ENCODE measurements at regions not wholly inside any gene's neighbourhood (a gene's known extent, or its start where the extent isn't known, plus 50 kb on each side); places are given as distances from the start of the nearest gene placed in this dataset.

GRCh38 chr16:51757921-51758479 lies 606.9 kb upstream of the SALL1 start:
- no peak for DNase-seq
- Histone ChIP-seq H3K4me3 (no peak overlapping the region), H3K9me3 (no peaks in the 10 kb centered on the region), H3K27me3 (replicated peaks in 1 of 7) (peaks cover 0 to 34% (median 4%) of the 10 kb centered on the region in 7 donors), H3K36me3 (no peaks in the 10 kb centered on the region), H3K27ac (no peak overlapping the region), H3K4me1 (peaks cover 0 to 6% (median 0%) of the 10 kb centered on the region in 6 donors)
- TF ChIP-seq CTCF (IDR thresholded peaks at IDR 0.05 in 8 of 11, conservative IDR thresholded peaks at IDR 0.05 in 3 of 11) (no peak), POLR2A (IDR thresholded peaks at IDR 0.05) (no peak), POLR2AphosphoS5 (IDR thresholded peaks at IDR 0.05) (no peak)
- 67 to 77% (median 68%) methylated on average over 2 of the region's 2 CpGs for WGBS, 5 donors
- intact Hi-C loops (cut with DNase I; ENCODE audit: low total_unique reads), result no loop called here

- peaks cover 0 to 5% (median 0%) of the 10 kb centered on the region in 6 donors for H3K4me1 ChIP-seq
- intact Hi-C loops (cut with DNase I; ENCODE audit: low total_unique reads), result no loop called here
- H3K9me3 ChIP-seq, result no peaks in the 10 kb centered on the region
- no peak for DNase-seq
- H3K27me3 ChIP-seq (replicated peaks in 1 of 7), result peaks cover 0 to 30% (median 4%) of the 10 kb centered on the region in 7 donors
- no peak overlapping the region for H3K27ac ChIP-seq
- TF ChIP-seq POLR2AphosphoS5 (IDR thresholded peaks at IDR 0.05) (no peak), POLR2A (IDR thresholded peaks at IDR 0.05) (no peak)
- WGBS, 5 donors, result 74 to 83% (median 78%) methylated on average over 6 of the region's 6 CpGs
- H3K4me3 ChIP-seq, result no peak overlapping the region
- H3K36me3 ChIP-seq, result no peaks in the 10 kb centered on the region
Observed at GRCh38 chr16:51757505-51757904, 606.4 kb upstream of the SALL1 start.

- intact Hi-C loops (cut with DNase I; ENCODE audit: low total_unique reads), result no loop called here
- no peak overlapping the region for H3K27ac ChIP-seq
- WGBS, 5 donors, result 88 to 90% (median 88%) methylated on average over 7 of the region's 7 CpGs
- no peaks in the 10 kb centered on the region for H3K36me3 ChIP-seq
- TF ChIP-seq CTCF (IDR thresholded peaks at IDR 0.05 in 8 of 11, conservative IDR thresholded peaks at IDR 0.05 in 3 of 11) (no peak), POLR2AphosphoS5 (IDR thresholded peaks at IDR 0.05) (no peak), POLR2A (IDR thresholded peaks at IDR 0.05) (no peak)
- peaks cover 0 to 26% (median 4%) of the 10 kb centered on the region in 7 donors for H3K27me3 ChIP-seq (replicated peaks in 1 of 7)
- DNase-seq, result no peak
- H3K4me3 ChIP-seq, result no peak overlapping the region
- no peaks in the 10 kb centered on the region for H3K9me3 ChIP-seq
- H3K4me1 ChIP-seq, result peaks cover 0 to under 1% (median 0%) of the 10 kb centered on the region in 6 donors
Observed at GRCh38 chr16:51757124-51757470, 606.0 kb upstream of the SALL1 start.

- intact Hi-C loops (cut with DNase I; ENCODE audit: low total_unique reads), result no loop called here
- WGBS, 5 donors, result 39 to 50% (median 48%) methylated on average over 14 of the region's 14 CpGs
Observed at GRCh38 chr16:51756447-51757123, 605.5 kb upstream of the SALL1 start.

More at GRCh38 chr16:51756447-51757123, 605.5 kb upstream of the SALL1 start:
- Histone ChIP-seq H3K4me3 (no peak overlapping the region), H3K27ac (no peak overlapping the region), H3K9me3 (no peaks in the 10 kb centered on the region), H3K4me1 (no peaks in the 10 kb centered on the region), H3K36me3 (no peaks in the 10 kb centered on the region), H3K27me3 (replicated peaks in 1 of 7) (peaks cover 0 to 20% (median 0%) of the 10 kb centered on the region in 7 donors)
- TF ChIP-seq POLR2A (IDR thresholded peaks at IDR 0.05), result no peak
- TF ChIP-seq POLR2AphosphoS5 (IDR thresholded peaks at IDR 0.05), result no peak
- no peak for TF ChIP-seq CTCF (IDR thresholded peaks at IDR 0.05 in 8 of 11, conservative IDR thresholded peaks at IDR 0.05 in 3 of 11)
- no peak for DNase-seq
